ENCODE measurements at regions not wholly inside any gene's neighbourhood (a gene's known extent, or its start where the extent isn't known, plus 50 kb on each side); places are given as distances from the start of the nearest gene placed in this dataset.
A peak's percentile ranks its signal among the peaks of the same experiment; 100 is the strongest.

DNA sequence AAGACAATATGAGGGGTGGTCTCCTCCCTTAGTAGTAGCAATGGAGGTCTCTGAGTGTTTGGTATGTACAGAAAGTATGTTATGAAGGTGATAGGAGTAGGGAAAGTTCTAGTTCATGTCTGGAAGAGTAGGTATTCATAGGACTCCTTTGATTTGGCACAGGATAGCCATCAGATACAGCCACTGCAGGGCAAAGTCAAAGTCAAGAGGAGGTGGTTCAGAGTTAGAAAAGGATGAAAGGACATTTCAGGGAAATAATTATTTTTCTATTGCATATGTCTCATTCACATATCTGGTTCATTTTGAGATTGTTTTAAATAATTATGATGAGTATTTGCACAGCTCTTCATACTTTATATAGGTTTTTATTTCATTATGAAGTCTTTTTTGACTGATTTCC, 381.1 kb downstream of the MFSD1 start:
- H3K4me3 ChIP-seq, result no peak overlapping the region
- H3K36me3 ChIP-seq, result no peaks in the 10 kb centered on the region
- TF ChIP-seq, protein P1, sequence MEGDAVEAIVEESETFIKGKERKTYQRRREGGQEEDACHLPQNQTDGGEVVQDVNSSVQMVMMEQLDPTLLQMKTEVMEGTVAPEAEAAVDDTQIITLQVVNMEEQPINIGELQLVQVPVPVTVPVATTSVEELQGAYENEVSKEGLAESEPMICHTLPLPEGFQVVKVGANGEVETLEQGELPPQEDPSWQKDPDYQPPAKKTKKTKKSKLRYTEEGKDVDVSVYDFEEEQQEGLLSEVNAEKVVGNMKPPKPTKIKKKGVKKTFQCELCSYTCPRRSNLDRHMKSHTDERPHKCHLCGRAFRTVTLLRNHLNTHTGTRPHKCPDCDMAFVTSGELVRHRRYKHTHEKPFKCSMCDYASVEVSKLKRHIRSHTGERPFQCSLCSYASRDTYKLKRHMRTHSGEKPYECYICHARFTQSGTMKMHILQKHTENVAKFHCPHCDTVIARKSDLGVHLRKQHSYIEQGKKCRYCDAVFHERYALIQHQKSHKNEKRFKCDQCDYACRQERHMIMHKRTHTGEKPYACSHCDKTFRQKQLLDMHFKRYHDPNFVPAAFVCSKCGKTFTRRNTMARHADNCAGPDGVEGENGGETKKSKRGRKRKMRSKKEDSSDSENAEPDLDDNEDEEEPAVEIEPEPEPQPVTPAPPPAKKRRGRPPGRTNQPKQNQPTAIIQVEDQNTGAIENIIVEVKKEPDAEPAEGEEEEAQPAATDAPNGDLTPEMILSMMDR (IDR thresholded peaks at IDR 0.05; ENCODE audit: borderline replicate concordance), result no peak
- no peaks in the 10 kb centered on the region for H3K9me3 ChIP-seq (replicated peaks)
- intact Hi-C loops (cut with micrococcal nuclease), result no loop called here
- H3K4me1 ChIP-seq, result peaks cover 18% of the 10 kb centered on the region
- no peak for DNase-seq
- H3K27ac ChIP-seq (replicated peaks), result no peak overlapping the region
- no peaks in the 10 kb centered on the region for H3K27me3 ChIP-seq (ENCODE audit: low read depth)

DNA sequence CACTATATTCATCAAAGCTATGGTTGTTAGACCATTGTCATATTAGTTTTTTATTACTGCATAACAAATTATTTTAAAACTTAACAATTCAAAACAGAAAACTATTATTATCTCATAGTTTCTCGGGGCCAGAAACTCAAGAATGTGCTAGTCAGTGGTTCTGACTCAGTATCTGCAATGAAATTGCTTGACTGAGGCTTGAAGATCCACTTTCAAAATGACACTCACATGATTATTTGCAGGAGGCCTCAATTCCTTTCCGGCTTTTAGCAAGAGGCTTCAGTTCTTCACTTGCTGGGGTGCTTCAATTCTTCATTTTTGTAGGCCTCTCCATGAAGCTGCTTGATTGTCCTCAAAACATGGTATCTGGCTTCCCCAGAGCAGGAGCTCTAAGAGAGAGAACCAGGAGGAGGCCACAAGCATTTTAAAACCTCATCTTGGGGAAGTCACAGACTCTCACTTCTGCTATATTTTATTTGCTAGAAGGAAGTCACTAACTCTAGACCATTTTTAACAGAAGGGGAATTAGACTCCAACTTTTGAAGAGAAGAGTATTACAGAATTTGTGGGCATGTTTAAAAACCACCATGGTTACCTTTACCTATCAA, 383.7 kb downstream of the MFSD1 start:
- Histone ChIP-seq H3K9me3 (replicated peaks) (no peaks in the 10 kb centered on the region), H3K36me3 (no peaks in the 10 kb centered on the region), H3K27me3 (ENCODE audit: low read depth) (no peaks in the 10 kb centered on the region), H3K4me3 (no peak overlapping the region), H3K27ac (replicated peaks) (no peak overlapping the region), H3K4me1 (peaks cover 18% of the 10 kb centered on the region)
- TF ChIP-seq, protein P1 (IDR thresholded peaks at IDR 0.05; ENCODE audit: borderline replicate concordance), result no peak
- no peak for DNase-seq
- intact Hi-C loops (cut with micrococcal nuclease), result no loop called here

DNA sequence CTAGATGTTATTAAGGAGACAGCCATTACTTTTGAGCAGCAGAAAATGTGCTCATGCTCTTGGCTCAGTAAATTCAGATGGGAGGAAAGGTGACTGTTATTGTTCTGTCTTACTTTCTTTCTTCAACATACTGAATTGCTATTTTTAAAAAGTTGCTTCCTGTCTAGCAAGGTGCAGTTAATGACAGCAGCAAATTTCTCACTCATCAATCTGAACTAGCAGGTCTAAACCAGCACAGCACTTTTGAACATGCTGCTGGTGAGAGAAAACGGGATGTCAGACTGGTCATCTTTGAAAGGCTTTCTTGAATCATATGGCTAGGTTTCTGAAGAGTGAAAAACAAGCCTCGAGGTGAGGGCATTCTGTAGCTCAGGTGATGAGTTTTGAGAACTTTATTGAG, 384.7 kb downstream of the MFSD1 start:
- TF ChIP-seq, protein P1 (IDR thresholded peaks at IDR 0.05; ENCODE audit: borderline replicate concordance), result no peak
- no peak overlapping the region for H3K4me3 ChIP-seq
- intact Hi-C loops (cut with micrococcal nuclease), result no loop called here
- H3K4me1 ChIP-seq, result peaks cover 18% of the 10 kb centered on the region
- no peak for DNase-seq
- no peaks in the 10 kb centered on the region for H3K36me3 ChIP-seq
- H3K27me3 ChIP-seq (ENCODE audit: low read depth), result no peaks in the 10 kb centered on the region
- H3K9me3 ChIP-seq (replicated peaks), result no peaks in the 10 kb centered on the region
- no peak overlapping the region for H3K27ac ChIP-seq (replicated peaks)

DNA sequence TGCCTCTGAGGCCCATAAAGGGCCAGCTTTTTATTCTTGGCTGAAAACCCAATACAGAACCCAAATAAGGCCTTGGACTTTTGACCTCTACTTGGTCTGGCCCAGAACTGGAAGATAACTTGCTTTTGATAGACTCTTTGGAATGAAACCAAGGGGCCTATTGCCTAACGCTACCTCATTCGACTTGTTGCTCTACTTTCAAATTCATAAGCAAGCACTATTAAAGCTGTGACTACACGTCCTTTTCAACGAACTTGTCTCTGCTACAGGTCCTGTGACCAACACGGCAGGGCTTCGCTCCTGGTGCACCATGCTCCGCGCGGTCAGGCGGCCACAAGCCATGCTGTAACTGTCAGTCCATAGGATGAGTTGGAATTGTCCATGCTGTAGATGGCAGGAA, 385.4 kb downstream of the MFSD1 start:
- no peaks in the 10 kb centered on the region for H3K27me3 ChIP-seq (ENCODE audit: low read depth)
- DNase-seq, result peak; percentile 19
- no peaks in the 10 kb centered on the region for H3K36me3 ChIP-seq
- H3K4me1 ChIP-seq, result peaks cover 18% of the 10 kb centered on the region
- H3K4me3 ChIP-seq, result no peak overlapping the region
- TF ChIP-seq, protein P1 (IDR thresholded peaks at IDR 0.05; ENCODE audit: borderline replicate concordance), result no peak
- no peaks in the 10 kb centered on the region for H3K9me3 ChIP-seq (replicated peaks)
- intact Hi-C loops (cut with micrococcal nuclease), result no loop called here
- H3K27ac ChIP-seq (replicated peaks), result peak overlapping the region; percentile 15

DNA sequence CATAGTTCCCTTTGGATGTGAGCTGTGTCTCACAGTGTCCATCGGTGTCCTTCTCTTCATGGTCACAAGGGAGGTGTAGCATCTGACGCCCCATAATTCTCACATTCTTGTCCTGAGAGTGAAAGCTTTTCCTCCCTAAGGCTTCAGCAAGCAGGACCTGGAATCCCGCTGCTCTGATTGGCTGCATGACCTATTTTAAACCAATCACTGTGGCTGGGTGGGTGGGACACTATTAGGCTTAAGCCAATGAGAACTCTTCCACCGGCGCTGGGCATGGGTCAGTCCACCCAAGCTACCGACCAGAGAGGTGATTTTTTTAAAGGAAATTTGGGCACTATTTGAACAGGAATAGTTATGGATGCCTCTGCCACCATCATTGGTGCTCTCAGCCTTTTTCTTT, 385.9 kb downstream of the MFSD1 start:
- Histone ChIP-seq H3K9me3 (replicated peaks) (no peaks in the 10 kb centered on the region), H3K36me3 (no peaks in the 10 kb centered on the region), H3K27me3 (ENCODE audit: low read depth) (no peaks in the 10 kb centered on the region), H3K27ac (replicated peaks) (peak overlapping the region; percentile 15), H3K4me1 (peaks cover 18% of the 10 kb centered on the region), H3K4me3 (no peak overlapping the region)
- DNase-seq, result no peak
- intact Hi-C loops (cut with micrococcal nuclease), result no loop called here
- TF ChIP-seq, protein P1 (IDR thresholded peaks at IDR 0.05; ENCODE audit: borderline replicate concordance), result no peak
